GM21723 (cell line): ENCODE measurements at regions not wholly inside any gene's neighbourhood (a gene's known extent, or its start where the extent isn't known, plus 50 kb on each side); places are given as distances from the start of the nearest gene placed in this dataset.
A peak's percentile ranks its signal among the peaks of the same experiment; 100 is the strongest.

Experiments
- ATAC-seq: cut with Tn5 transposase; IDR thresholded peaks from one replicate; pipeline ENCODE4 v1.9.1; 2021; ENCODE audit warnings: mild to moderate bottlenecking, moderate library complexity; ENCODE audit not compliant: unreplicated experiment

DNA sequence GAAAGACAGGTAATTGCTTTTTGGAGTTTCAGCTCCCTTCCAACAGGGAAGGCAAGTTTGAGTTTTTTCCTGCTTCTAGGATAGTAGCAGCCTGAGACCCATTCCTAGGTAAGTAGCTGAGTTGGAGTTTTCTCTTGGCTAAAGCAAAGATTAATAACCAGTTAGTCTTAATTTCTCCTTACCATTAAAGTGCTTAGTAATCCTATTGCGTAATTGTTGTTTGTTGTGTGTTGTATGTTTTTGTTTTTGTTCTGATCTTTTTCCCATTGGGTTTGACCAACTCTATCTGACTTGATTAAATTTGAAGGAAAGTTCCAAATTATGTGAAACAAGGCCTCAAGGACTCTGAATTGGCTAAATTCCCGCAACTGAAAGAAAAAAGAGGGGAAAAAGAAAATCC, 83.5 kb downstream of the TBX22 start:
- no peak for ATAC-seq

DNA sequence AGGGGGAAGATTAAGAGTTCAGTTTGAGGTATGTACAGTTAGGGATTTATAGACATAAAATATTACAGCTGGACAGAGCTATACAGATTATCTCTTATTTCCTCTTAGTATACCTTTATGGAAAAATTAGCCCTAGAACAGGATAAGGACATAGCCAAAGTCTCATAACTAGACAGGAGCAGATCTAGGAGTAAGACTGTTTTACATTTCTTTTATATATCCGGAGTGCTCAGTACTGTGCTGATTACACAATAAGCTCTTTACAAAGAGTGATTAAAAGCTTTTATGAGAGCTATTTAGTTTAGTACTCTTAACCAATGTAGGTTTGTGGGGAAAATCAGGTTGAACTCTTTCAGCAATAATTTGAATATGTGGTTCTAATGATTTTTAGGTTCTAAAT, 105.8 kb downstream of the TBX22 start:
- no peak for ATAC-seq

DNA sequence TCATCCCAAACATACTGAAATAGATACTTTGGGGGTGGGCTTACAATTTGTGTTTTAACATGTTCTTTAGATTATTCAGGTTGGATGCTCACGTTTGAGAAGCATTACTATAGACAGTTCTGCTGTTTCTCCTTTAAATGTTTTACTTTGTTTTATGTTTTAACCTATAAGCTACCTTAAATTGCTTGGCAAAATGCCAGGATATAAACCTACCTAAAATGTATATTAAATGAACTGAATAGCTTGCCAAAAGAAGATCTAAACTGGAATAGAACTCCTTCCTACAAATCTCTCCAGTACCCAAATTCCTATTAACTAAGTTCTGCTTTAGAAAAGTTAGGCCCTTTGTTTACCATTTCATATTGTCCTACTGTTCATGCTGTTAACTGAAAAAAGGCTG, 124.4 kb downstream of the TBX22 start:
- no peak for ATAC-seq

DNA sequence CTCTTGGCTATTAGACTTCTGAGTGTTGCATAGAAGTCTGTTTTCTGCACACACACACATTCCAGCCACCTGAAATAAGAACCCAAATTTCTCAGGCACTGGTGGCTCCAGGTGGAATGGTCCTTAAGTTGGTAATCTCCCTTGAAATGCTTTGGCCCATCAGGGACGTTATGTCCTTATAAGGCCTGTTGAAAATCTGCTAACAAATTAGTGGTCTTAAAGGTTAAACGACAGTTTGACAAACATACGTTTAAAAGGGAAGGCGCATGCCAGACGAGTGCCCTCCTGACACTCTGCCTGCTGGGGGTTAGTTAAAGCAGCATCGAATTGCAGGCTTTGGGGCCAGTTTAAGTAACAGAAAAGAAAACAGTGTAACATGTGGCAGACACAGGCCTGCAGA, 125.0 kb downstream of the TBX22 start:
- ATAC-seq: no peak

- no peak for ATAC-seq
Measured at GRCh38 chrX:80170581-80170980, 156.0 kb downstream of the TBX22 start.

DNA sequence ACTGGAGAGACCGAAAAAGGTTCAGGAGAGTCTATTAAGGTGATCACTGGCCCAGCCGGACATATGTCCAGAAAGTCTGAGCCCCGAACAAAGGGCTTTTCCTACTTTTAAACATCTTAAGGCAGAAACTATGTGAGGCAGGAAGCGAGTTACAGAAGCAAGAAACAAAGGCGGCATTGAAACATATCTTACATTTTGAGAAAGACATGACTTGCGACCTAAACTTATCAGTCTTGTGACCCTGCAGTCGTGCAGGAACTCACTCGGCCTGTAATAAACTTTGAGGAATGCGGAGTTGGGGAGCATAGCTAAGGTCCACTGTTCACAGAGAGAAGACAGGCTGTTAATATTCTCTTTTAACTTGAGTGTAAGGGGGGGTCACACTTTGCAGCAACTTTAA, 158.7 kb downstream of the TBX22 start:
- no peak for ATAC-seq

GRCh38 chrX:80174925-80175574, 160.5 kb downstream of the TBX22 start:
- no peak for ATAC-seq

DNA sequence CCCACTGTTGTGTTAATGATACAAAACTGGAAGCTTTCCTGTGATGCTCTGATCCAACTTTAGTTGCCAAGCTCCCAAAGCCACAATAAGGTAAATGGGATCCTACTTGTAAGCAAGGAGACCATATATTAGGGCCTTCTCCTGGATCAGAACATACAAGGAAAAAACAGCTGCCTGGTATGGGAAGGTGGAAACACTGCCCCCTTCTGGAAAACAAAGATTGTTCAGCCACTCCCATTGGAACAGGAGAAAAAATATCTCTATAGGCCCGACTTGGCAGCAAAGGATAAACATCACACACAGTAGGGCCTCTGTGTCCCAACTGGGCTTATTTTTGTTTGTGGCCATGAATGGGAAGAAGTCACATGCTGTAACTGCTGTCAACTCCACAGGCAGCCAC, 166.5 kb downstream of the TBX22 start:
- ATAC-seq: no peak

DNA sequence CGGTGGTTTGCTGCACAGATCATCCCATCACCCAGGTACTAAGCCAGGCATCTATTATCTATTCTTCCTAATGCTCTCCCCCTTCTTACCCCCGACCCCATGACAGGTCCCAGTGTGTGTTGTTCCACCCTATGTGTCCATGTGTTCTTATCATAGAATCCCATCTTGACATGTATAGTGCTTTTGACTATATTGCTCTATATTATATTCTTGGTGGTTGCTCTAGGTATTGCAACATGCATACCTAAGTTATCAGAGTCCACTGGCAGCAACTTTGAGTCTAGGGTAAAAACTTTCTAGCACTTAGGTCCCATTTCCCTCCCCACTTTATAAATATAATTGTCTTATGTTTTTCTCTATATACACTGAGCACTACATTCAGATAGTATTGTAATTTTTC, 170.3 kb downstream of the TBX22 start:
- no peak for ATAC-seq

GRCh38 chrX:80206647-80207046, 192.1 kb downstream of the TBX22 start:
- ATAC-seq: no peak

- no peak for ATAC-seq
Measured at GRCh38 chrX:80207327-80207726, 192.8 kb downstream of the TBX22 start.

DNA sequence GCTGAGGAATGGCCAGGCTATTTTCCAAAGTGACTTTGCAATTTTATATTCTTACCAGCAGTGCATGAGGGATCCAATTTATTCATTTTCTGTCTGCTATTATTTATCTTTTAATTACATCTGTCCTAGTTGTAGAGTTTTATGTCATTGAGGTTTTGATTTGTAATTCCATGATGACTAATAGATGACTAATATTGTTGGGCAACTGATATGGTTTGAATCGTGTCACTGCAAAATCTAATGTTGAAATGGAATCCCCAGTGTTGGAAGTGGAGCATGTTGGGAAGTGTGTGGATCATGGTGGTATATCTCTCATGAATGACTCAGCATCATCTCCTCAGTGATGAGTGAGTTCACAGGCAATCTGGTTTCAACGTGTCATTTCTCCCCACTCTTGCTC, 201.5 kb downstream of the TBX22 start:
- no peak for ATAC-seq

DNA sequence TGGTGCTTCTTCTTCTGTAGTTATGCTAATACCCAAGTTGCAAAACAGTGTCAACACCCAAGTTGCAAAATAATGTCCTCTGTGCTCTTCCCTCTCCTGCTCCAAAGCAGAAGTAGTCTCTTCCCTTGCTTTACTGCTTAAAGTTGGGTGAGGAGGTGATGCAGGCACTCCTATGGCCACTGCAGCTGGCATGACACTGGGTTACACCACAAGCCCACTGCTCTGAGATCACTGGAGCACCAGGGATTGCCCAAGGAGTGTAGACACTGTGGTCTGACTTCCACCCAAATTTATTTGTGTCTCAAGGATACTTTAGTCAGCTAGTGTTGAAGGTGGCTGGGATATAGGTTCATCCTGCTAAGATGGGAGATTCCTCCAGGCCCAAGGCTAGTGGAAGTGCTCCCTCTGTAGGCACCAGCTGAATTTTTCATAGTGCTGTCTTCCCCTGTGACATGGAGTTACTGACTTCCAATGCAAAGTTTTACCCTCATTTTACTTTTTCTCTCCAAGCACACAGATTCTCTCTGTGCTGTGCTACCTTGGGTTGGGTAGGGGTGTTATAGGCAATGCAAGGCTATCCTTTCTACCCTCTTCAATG, 196.2 kb upstream of the TENT5D start:
- no peak for ATAC-seq

- no peak for ATAC-seq
Measured at GRCh38 chrX:80229626-80230025, 190.6 kb upstream of the TENT5D start.

- no peak for ATAC-seq
Measured at GRCh38 chrX:80237072-80237471, 183.2 kb upstream of the TENT5D start.

DNA sequence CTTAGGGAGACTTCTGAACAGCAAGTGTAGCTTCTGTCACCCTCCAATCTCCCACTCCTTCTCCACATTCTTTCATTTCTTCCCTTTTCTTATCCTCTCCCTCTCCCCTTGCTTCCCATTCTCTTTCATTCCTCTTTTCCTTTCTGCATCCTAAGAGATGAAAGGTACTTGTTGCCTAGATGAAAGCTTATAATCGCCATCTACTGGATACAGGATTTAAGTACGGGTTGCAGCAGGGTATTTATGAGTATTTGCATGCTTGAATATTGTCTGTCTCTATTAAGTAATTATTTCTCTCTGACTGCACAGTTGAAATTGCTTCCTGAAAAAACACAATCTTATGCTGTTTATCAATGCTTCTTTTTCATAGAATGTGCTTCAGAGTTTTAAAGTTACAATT, 174.0 kb upstream of the TENT5D start:
- ATAC-seq: no peak

- ATAC-seq: no peak
Measured at GRCh38 chrX:80266287-80266686, 154.0 kb upstream of the TENT5D start.

DNA sequence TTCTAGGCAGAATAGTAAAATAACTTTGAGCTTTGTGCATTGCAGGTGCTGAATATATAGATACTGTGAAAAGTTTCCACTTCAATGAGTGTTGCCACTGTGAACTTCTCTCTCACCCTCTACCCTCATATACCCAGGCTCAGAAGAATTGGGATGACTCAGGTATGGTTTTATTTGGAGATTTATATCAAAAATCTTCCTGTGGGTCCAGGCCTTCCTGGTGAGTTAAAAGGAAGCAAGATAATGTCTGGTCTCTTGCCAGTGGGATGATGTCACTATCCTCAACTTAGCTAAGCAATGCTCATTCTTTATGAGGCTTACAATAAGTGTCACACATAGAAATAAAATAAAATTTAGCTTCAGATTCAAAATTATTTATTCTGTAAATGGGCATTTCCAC, 153.3 kb upstream of the TENT5D start:
- no peak for ATAC-seq

GRCh38 chrX:80267790-80268189, 152.5 kb upstream of the TENT5D start:
- no peak for ATAC-seq

- no peak for ATAC-seq
Measured at GRCh38 chrX:80282535-80282934, 137.7 kb upstream of the TENT5D start.

DNA sequence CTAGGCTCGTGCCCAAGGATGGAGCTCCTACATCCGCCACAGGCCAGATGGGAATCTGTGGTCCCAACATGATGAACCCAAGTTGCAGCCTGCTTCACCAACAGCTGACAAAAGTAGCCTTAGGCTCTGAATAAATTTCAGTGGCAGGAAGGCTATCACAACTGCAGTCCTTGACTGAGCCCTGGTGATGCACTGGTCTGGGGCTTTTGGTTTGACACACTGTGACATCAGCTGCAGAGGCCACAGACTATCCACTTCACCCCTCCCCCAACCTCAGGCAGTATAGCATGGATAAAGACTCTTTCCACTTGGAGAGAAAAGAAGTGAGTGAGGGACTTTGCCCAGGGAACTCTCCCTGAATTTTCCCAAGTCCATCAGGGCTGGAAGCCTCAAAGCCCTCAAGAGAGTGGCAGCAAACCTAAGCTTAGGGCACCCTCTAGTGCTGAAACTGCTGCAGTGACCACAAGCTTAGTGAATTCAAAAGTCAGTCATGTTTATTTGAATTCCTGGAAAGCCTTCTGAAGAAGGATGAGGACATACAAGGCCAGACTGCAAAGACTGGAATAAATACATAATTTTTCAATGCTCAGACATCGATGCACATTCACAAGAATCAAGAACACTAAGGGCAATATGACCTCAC, 135.0 kb upstream of the TENT5D start:
- peak; percentile 68 for ATAC-seq

GRCh38 chrX:80290834-80291233, 129.4 kb upstream of the TENT5D start:
- no peak for ATAC-seq

GRCh38 chrX:80293354-80293753, 126.9 kb upstream of the TENT5D start:
- no peak for ATAC-seq
